HT1080 (cell line): ENCODE measurements at regions not wholly inside any gene's neighbourhood (a gene's known extent, or its start where the extent isn't known, plus 50 kb on each side); places are given as distances from the start of the nearest gene placed in this dataset.
"Not testable (repeated sequence)": the region's sequence is repeated elsewhere in the genome, so short reads cannot be mapped to it uniquely, and the experiment has no call there.

Experiments
- DNase-seq: peaks from one replicate; pipeline ENCODE4 v3.0.0-alpha.2; 2015; ENCODE audit warnings: low read depth

GRCh38 chr1:199040076-199040905 is 401.5 kb downstream of the PTPRC start:
- no peak for DNase-seq

DNA sequence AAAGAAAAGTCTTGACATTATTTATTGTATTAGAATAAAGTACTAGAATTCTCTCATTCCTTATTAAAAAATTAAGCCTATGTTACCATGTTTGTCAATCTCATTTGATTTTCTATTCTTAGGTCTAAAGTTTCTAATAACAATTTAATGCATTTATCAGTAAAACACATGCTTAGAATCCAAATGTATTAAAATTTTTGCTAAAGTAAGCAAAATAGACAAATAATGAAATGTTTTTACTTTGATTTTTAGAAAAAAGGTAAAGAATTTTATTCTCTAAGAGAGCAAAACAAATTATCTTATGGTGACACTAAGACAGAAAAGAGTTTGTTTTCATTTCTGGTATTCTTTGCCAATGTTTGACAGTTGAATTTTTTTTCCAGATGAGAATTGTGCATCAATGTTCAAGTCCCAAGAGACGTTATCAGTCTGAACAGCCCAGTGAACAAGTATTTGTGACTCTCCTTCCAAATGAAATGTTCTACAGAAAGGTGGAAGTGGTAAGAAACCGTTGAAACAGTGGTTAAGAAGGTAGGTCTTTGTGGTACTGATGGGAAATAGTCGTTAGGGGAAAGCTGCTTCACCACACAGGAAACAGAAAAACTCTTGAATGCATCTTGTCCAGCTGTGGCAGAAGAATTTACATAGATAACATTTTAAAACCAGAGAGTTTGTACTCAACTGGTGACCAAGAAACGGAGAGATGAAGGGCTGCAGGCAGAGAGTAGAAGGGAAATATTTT is 402.5 kb downstream of the PTPRC start:
- DNase-seq, result peak; percentile 49

DNA sequence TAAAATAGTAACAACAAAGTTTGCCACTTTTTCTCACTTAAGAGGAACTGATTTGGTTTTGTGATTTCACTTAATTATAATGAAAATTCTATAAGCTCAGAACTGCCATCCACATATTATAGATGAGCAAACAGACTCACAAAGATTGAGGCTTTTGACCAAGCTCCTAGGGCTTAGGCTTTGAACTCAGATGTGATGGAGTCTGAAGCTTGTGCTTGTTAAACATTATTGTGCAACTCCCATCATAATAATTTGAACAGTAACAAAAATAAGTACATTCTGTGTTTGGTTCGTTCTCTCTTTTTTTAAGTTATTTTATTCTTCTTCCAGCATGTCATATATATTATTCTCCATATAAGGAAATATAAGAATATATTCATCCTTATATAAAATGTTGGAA is 403.4 kb downstream of the PTPRC start:
- no peak for DNase-seq

DNA sequence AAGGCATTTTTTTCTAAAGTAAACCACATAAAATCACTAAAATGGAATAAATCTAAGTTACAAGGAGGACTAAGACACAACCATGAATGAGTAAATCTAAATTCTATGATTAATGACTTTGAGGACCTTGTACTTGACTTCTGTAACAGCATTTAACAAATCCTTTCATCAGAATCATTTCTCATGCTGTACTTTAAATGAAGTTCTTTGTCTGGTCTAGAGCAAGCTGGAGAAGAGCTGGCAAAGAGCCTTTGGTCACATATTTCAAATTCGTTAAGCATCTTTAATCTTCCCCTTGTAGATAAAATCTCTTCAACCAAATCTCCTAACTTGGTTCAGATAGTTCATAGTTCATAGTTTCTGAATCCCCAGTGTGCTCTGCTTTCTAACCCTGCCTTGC is 405.4 kb downstream of the PTPRC start:
- DNase-seq, result no peak

GRCh38 chr1:199046618-199047017 is 407.8 kb downstream of the PTPRC start:
- no peak for DNase-seq

GRCh38 chr1:199054694-199055093 is 415.9 kb downstream of the PTPRC start:
- DNase-seq, result no peak

DNA sequence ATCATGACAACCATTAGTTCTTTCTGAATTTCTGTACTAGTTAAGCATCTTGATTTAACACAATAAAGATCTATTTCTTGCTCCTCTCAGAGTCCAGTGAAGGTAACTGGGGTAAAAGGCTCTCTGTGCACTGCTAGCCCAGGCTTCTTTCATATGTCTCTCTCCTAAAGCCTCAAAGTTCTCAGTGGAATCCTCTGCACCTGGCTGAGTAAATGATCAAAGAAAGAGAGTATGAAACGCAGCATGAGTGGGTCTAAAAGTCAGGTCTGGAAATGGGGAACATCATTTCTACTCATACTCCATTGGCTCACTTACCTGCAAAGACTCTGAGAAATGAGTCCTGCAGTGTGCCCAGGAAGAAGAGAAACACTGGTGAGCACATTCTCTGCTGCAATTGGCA is 418.5 kb downstream of the PTPRC start:
- DNase-seq, result no peak

DNA sequence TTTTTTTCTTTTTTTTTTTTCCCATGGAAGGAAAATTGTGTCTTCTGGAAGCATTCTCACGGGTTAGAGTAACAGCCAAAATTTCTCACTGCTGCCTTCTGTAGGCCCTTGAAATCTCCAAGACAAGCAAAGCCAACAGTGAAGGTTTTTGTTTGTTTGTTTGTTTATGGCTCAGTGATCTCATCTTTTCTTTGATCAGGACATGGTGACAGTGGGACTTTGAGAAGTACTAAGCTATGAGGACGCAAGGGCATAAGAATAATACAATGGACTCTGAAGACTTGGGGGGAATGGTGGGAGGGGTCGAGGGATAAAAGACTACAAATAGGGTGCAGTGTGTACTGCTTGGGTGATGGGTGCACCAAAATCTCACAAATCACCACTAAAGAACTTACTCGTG is 419.4 kb downstream of the PTPRC start:
- no peak for DNase-seq

DNA sequence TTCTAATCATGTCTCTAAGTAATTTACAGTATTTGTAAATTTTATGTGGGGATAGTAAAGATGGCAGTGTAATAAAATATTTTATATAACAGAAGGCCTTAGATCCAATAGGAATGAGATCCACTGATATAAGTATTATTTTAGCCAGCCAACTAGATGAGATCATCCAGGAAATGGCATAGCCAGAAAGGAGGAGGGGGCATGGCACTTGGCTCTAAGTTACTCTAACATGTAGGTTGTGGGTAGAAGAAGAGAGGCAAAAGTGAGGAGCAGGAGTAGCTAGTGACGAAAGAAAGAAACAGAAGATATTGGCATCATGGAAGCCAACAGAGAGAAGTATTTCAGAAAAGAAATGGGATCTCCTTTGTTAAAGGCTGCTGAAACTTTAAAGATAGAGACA is 426.1 kb downstream of the PTPRC start:
- peak; percentile 43 for DNase-seq

DNA sequence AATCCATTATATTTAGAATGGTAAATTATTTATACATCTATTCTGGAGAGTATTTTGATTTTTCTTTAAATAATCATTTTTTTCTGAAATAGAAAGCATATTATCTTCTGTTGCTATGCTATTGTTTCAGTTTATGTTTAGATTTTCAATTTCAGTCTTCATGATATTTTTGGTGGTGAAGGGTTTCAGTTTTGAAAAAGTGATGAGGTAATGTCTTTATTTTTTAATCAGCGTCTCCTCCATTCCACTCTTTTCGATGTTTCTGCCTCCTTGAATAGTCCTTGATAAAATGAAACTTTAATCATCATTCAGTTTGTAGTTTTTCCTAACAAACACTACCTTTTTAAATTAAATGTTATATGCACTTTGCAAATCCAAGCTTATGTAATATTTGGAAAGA is 428.6 kb downstream of the PTPRC start:
- DNase-seq, result no peak

DNA sequence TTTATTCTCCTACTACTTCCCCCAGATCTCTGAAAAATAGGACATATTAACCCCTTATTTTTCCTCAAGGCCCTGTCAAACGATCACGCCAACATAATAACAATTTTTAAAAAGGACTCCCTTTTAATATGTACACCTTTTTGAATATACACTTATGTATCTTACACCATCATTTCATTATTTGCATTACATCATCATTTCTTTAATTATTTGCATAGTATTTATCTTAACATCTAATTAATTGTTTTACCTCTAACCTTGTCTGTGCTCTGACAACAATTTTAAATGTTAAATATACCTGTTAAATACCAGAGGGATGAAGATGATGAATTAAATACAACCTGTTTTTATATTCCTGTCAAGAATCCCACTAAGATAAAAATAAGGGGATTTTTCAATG is 432.2 kb downstream of the PTPRC start:
- DNase-seq, result no peak

DNA sequence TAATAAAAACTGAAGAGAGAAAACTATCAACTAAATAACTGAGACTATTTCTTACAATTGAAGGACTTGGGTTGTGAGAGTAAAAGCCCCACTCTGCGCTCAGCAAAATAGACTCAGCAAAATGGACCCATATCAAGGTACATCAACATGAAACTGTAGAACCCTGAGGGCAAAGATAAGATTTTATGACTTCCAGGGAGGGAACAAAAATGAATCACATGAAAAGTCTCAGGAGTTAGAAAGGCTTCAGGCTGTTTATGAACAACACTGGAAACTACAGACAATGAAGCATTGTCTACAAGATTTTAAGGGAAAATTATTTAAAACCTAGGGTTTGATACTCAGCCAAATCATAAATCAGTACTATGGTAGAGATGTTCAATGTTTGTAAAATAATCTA is 434.3 kb downstream of the PTPRC start:
- DNase-seq, result peak; percentile 19

GRCh38 chr1:199075792-199076191 is 437.0 kb downstream of the PTPRC start:
- DNase-seq, result no peak

DNA sequence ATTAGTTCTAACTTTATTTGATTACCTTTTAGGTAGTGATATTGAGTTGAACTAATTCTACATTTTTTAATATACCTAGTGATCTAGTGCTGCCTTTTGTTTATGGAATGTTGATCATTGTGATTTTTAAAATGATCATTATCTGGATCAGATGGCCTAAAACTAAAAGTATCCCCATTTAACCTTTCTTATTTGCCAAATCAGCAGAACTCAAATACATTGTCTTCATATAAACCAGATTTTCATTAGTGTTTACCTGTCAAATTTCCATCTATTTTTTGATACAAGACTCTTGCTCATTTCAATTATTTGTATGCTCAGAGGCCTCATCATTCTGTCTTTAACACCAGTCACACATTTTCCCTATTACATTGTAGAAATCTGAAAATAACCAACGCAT is 441.2 kb downstream of the PTPRC start:
- no peak for DNase-seq

DNA sequence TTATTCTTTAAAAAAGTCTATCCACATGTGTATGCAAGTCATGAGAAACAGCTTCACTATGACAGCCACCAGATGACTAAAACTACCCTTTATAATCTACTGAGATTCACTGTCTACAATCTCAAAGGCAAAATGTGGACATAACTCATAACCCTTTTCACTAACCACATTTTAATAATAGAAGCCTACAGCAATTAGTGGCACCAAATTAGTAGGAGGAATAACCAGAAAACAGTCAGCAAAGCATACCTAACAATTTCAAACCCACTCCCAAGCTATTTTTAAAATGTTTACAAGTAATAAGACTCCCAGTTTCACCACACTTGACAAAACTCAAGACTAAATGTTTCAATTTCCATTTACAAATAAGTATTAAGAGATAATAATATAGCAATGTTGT is 442.9 kb downstream of the PTPRC start:
- DNase-seq, result no peak

DNA sequence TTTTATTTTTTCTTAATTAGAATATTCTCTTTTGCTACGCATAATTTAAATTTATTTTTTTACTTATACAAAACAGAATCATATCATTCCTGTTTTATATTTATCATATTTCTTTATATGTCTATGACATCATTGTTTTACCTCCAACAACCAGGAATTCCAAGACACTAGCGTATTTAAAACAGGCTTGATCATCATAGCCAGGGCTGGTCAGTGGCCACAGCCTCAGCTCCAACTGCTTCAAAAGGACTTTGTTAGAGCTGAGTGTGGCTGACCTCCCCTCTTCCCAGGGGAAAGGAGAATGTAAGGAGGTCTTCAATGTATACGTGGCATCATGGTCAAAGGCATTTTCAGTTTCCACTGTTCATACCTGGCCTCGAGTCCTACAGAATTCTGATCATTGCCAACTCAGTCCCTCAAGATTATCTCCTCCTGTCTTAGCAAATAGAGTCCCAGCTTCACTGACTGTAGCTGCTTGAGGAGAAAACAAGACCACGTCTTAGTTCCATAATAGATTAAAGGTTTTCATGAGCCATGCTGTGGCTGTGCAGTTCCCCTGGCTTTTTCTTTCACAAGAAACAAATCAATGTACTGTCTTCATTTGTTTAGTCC is 444.0 kb downstream of the PTPRC start:
- DNase-seq, result no peak

DNA sequence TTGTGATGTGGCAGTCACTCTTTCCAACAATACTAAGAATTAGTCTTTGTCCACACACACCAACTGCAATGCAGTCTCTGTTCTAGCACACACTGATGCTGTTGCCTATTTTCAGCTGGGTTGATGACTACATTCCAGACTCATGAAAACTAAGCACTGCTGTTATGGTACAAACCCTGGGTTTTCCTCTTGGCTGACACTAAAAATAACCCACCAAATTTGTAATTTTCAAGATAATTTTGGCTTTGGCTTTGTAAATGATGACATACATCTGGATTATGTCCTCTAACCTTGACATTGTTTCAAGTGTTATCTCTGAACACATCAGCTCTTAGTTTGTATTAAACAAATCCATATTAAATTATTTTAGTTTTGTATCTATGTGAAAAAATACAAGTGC is 444.8 kb downstream of the PTPRC start:
- DNase-seq, result no peak

- no peak for DNase-seq
These were observed 445.5 kb downstream of the PTPRC start for GRCh38 chr1:199084293-199084692.

- no peak for DNase-seq
These were observed 447.1 kb downstream of the PTPRC start for GRCh38 chr1:199085903-199086302.

DNA sequence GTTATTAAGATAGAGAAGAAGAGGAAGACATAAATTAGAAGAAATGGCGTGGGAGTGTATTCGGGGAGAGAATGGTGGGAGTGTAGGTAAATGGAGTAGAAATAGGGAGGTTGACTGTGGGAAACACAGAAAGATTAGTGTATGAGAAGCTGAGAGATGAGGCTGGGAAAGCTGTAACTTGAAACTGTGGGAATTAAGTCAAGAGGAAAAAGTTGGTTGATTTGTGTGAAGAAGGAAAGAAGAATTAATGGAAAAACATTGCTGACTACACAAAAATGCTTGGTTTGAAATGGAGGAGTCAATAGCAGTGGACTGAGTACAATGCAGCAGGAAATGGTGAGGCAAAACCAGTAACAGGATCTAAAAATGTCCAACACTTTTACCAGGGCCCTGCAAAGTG is 448.3 kb downstream of the PTPRC start:
- no peak for DNase-seq

DNA sequence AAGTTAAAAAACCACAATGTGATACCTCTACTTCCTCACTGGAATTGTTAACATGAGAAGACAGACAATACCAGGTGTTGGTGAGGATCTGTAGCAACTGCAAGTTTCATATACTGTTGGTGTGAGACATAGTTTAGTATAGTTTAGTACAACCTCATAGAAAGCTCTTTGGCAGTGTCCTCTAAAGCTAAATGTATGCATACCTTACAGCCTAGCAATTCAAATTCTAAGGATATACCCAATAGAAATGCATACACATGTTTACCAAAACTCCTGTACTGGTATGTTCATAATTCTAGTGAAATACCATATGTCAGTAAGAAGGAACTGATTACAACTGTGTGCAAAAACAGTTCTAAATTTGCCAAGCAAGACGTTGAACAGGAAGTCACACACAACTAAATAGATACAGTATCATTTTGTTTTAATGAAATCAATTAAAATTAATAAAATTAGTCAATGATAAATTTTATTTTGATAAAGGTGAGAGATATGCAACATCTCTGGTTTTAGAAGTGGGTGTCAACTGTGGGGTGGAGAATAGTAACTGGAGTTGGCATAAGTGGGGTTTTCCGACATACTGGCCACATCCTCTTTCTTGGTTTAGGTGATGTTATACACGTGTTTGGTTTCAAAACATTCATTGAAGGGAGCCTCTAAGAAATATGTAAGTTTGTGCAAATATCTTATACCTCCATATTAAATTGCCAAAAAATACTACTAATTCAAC is 450.7 kb downstream of the PTPRC start:
- no peak for DNase-seq

- not testable (repeated sequence) for DNase-seq
These were observed 456.8 kb downstream of the PTPRC start for GRCh38 chr1:199095628-199096027.
